ENCODE measurements at regions not wholly inside any gene's neighbourhood (a gene's known extent, or its start where the extent isn't known, plus 50 kb on each side); places are given as distances from the start of the nearest gene placed in this dataset.

GRCh38 chr4:149951152-149951900 is 126.9 kb upstream of the DCLK2 start:
- Histone ChIP-seq H3K4me1 (peaks cover 0 to 7% (median 0%) of the 10 kb centered on the region in 10 experiments; a peak in 2 of 20 replicates), H3K9ac (no peak overlapping the region), H3K27me3 (no peaks in the 10 kb centered on the region), H3K36me3 (no peaks in the 10 kb centered on the region), H3K4me3 (no peak overlapping the region), H3K4me2 (no peak overlapping the region), H3K27ac (no peak overlapping the region), H3K9me3 (replicated peaks in 1 of 11) (no peaks in the 10 kb centered on the region), H4K20me1 (no peaks in the 10 kb centered on the region)
- TF ChIP-seq Cebpa-rat (IDR thresholded peaks at IDR 0.05), result no peak

GRCh38 chr4:149952101-149952500 is 126.1 kb upstream of the DCLK2 start:
- H3K4me1 ChIP-seq, result peaks cover 0 to 7% (median 0%) of the 10 kb centered on the region in 10 experiments; a peak in 2 of 20 replicates
- H3K9ac ChIP-seq, result no peak overlapping the region
- TF ChIP-seq Cebpa-rat (IDR thresholded peaks at IDR 0.05), result no peak
- H3K27ac ChIP-seq, result no peak overlapping the region
- H3K4me2 ChIP-seq, result no peak overlapping the region
- H3K4me3 ChIP-seq, result no peak overlapping the region
- H3K9me3 ChIP-seq (replicated peaks in 1 of 11), result no peaks in the 10 kb centered on the region
- no peaks in the 10 kb centered on the region for H3K27me3 ChIP-seq
- no peaks in the 10 kb centered on the region for H4K20me1 ChIP-seq
- no peaks in the 10 kb centered on the region for H3K36me3 ChIP-seq

- Histone ChIP-seq H3K27ac (no peak overlapping the region), H3K9me3 (replicated peaks in 1 of 11) (no peaks in the 10 kb centered on the region), H3K4me1 (peaks cover 0 to 7% (median 0%) of the 10 kb centered on the region in 10 experiments; a peak in 2 of 20 replicates), H3K9ac (no peak overlapping the region), H3K36me3 (no peaks in the 10 kb centered on the region), H3K4me3 (no peak overlapping the region), H4K20me1 (no peaks in the 10 kb centered on the region), H3K27me3 (no peaks in the 10 kb centered on the region), H3K4me2 (no peak overlapping the region)
- TF ChIP-seq Cebpa-rat (IDR thresholded peaks at IDR 0.05), result no peak
These were observed 125.5 kb upstream of the DCLK2 start for GRCh38 chr4:149952716-149953115.

GRCh38 chr4:149955780-149956390 is 122.4 kb upstream of the DCLK2 start:
- Histone ChIP-seq H3K27me3 (no peaks in the 10 kb centered on the region), H3K4me2 (no peak overlapping the region), H3K9me3 (replicated peaks in 1 of 11) (no peaks in the 10 kb centered on the region), H3K27ac (no peak overlapping the region), H3K4me3 (no peak overlapping the region), H3K9ac (no peak overlapping the region), H3K4me1 (peaks cover 0 to 6% (median 0%) of the 10 kb centered on the region in 10 experiments; a peak in 1 of 20 replicates), H4K20me1 (no peaks in the 10 kb centered on the region), H3K36me3 (no peaks in the 10 kb centered on the region)
- no peak for TF ChIP-seq Cebpa-rat (IDR thresholded peaks at IDR 0.05)

- Histone ChIP-seq H3K4me3 (no peak overlapping the region), H3K27me3 (no peaks in the 10 kb centered on the region), H3K9me3 (replicated peaks in 1 of 11) (no peaks in the 10 kb centered on the region), H3K36me3 (no peaks in the 10 kb centered on the region), H3K9ac (no peak overlapping the region), H3K27ac (no peak overlapping the region), H3K4me2 (no peak overlapping the region), H4K20me1 (no peaks in the 10 kb centered on the region), H3K4me1 (peaks cover 0 to 6% (median under 1%) of the 10 kb centered on the region in 10 experiments; a peak in 6 of 20 replicates)
- TF ChIP-seq Cebpa-rat (IDR thresholded peaks at IDR 0.05), result no peak
These were observed 121.6 kb upstream of the DCLK2 start for GRCh38 chr4:149956678-149957077.

- no peak for TF ChIP-seq Cebpa-rat (IDR thresholded peaks at IDR 0.05)
- Histone ChIP-seq H3K4me2 (peak overlapping the region in 3 of 11 experiments; percentile 30 to 67 (median 56); a peak in 6 of 22 replicates), H3K9me3 (replicated peaks in 1 of 11) (no peaks in the 10 kb centered on the region), H3K9ac (no peak overlapping the region), H3K36me3 (no peaks in the 10 kb centered on the region), H3K4me3 (no peak overlapping the region), H3K27ac (no peak overlapping the region), H4K20me1 (no peaks in the 10 kb centered on the region), H3K4me1 (peaks cover 0 to 25% (median 0%) of the 10 kb centered on the region in 10 experiments; a peak in 7 of 20 replicates), H3K27me3 (no peaks in the 10 kb centered on the region)
These were observed 116.2 kb upstream of the DCLK2 start for GRCh38 chr4:149961876-149962597.

- Histone ChIP-seq H3K4me3 (no peak overlapping the region), H3K27me3 (no peaks in the 10 kb centered on the region), H3K27ac (no peak overlapping the region), H3K4me1 (peaks cover 0 to 25% (median 0%) of the 10 kb centered on the region in 10 experiments; a peak in 7 of 20 replicates), H3K4me2 (peak overlapping the region in 2 of 11 experiments; percentile 22 to 58; a peak in 4 of 22 replicates), H4K20me1 (no peaks in the 10 kb centered on the region), H3K9ac (no peak overlapping the region), H3K36me3 (no peaks in the 10 kb centered on the region), H3K9me3 (replicated peaks in 1 of 11) (no peaks in the 10 kb centered on the region)
- TF ChIP-seq Cebpa-rat (IDR thresholded peaks at IDR 0.05), result no peak
These were observed 114.0 kb upstream of the DCLK2 start for GRCh38 chr4:149964001-149964796.

GRCh38 chr4:149965206-149965605 is 113.0 kb upstream of the DCLK2 start:
- Histone ChIP-seq H3K27me3 (no peaks in the 10 kb centered on the region), H3K9me3 (replicated peaks in 1 of 11) (no peaks in the 10 kb centered on the region), H4K20me1 (no peaks in the 10 kb centered on the region), H3K9ac (no peak overlapping the region), H3K4me2 (peak overlapping the region in 1 of 11 experiments; percentile 22; a peak in 1 of 22 replicates), H3K36me3 (no peaks in the 10 kb centered on the region), H3K27ac (no peak overlapping the region), H3K4me1 (peaks cover 0 to 25% (median 0%) of the 10 kb centered on the region in 10 experiments; a peak in 7 of 20 replicates), H3K4me3 (no peak overlapping the region)
- TF ChIP-seq Cebpa-rat (IDR thresholded peaks at IDR 0.05), result no peak

Measured in BLaER1 treated with 17β-estradiol and CSF1 and Interleukin-3, amounts not matched to agents 10 nM and 100 nM (cell line).